C4-2B (cell line): ENCODE measurements at regions not wholly inside any gene's neighbourhood (a gene's known extent, or its start where the extent isn't known, plus 50 kb on each side); places are given as distances from the start of the nearest gene placed in this dataset.

Experiments used
- ZFX ChIP-seq: fragments of 450-650 bp; IDR thresholded peaks from 2 replicates; pipeline ENCODE4 v1.6.1; 2017
- TF ChIP-seq, protein P1 (sequence below): fragments of 450-650 bp; conservative IDR thresholded peaks from 2 replicates; pipeline ENCODE4 v1.5.1; 2017; ENCODE audit warnings: mild to moderate bottlenecking

- TF ChIP-seq, protein P1, sequence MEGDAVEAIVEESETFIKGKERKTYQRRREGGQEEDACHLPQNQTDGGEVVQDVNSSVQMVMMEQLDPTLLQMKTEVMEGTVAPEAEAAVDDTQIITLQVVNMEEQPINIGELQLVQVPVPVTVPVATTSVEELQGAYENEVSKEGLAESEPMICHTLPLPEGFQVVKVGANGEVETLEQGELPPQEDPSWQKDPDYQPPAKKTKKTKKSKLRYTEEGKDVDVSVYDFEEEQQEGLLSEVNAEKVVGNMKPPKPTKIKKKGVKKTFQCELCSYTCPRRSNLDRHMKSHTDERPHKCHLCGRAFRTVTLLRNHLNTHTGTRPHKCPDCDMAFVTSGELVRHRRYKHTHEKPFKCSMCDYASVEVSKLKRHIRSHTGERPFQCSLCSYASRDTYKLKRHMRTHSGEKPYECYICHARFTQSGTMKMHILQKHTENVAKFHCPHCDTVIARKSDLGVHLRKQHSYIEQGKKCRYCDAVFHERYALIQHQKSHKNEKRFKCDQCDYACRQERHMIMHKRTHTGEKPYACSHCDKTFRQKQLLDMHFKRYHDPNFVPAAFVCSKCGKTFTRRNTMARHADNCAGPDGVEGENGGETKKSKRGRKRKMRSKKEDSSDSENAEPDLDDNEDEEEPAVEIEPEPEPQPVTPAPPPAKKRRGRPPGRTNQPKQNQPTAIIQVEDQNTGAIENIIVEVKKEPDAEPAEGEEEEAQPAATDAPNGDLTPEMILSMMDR, result no peak
- TF ChIP-seq ZFX, result no peak
Observed at GRCh38 chr1:81307786-81308185, 492.9 kb upstream of the ADGRL2 start.
